Esophagus (tissue), 2 donors: ENCODE measurements at regions not wholly inside any gene's neighbourhood (a gene's known extent, or its start where the extent isn't known, plus 50 kb on each side); places are given as distances from the start of the nearest gene placed in this dataset.

Experiments used
- H3K27ac ChIP-seq, 2 donors: one replicate each; pipeline ENCODE4 v1.5.1; 2013; ENCODE audit warnings: low read depth in 2 of 2, mild to moderate bottlenecking in 2 of 2, inconsistent platforms in 1 of 2, low read length in 1 of 2, moderate library complexity in 1 of 2
- H3K27me3 ChIP-seq, 2 donors: one replicate each; pipeline ENCODE4 v1.6.1; 2013; ENCODE audit warnings: low read length in 2 of 2, control low read depth in 1 of 2, mild to moderate bottlenecking in 1 of 2; ENCODE audit not compliant: insufficient read depth in 2 of 2, control insufficient read depth in 1 of 2
- H3K36me3 ChIP-seq, 2 donors: one replicate each; pipeline ENCODE4 v1.6.1; 2013; ENCODE audit warnings: low read length in 1 of 2; ENCODE audit not compliant: control insufficient read depth in 2 of 2, insufficient read depth in 2 of 2
- H3K4me1 ChIP-seq, 2 donors: one replicate each; pipeline ENCODE4 v1.6.1; 2013; ENCODE audit warnings: low read length in 1 of 2; ENCODE audit not compliant: control insufficient read depth in 2 of 2, insufficient read depth in 2 of 2
- H3K4me3 ChIP-seq, 2 donors: one replicate each; pipeline ENCODE4 v1.5.1; 2013; ENCODE audit warnings: low read length in 2 of 2, mild to moderate bottlenecking in 2 of 2, low read depth in 1 of 2, moderate library complexity in 1 of 2
- H3K9me3 ChIP-seq, 2 donors: one replicate each; pipeline ENCODE4 v1.6.1; 2013; ENCODE audit warnings: mild to moderate bottlenecking in 2 of 2, low read depth in 1 of 2, low read length in 1 of 2, moderate library complexity in 1 of 2; ENCODE audit not compliant: control insufficient read depth in 2 of 2, insufficient read depth in 1 of 2
- WGBS, 2 donors: extraction: QIAGEN DNeasy Blood & Tissue Kit; methylation state at CpG; one replicate each; pipeline ENCODE4 v1.1.7; 2013; 5-methylcytosine and 5-hydroxymethylcytosine counted together
- donor health status: healthy with polysubstance abuse.
- donor health status: Bipolar disorder and iron deficiency.

DNA sequence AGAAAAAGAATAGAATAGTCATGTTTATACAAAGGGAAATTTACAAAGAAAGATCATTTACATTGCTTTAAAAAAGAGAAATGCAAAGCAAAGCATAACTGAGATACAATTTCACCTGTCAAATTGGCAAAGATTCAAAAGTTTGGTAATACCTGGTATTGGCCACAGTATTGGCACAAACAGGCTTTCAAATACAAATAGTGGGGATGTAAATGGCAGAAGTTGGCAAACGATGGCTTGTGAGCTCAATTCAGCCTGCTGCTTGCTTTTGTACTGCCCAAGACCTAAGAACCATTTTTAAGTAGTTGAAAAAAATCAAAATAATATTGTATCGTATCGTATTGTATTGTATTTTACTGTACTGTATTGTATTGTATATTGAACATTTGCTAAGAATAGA lies 194.5 kb upstream of the JAG1 start:
- H3K27ac ChIP-seq: no peak overlapping the region
- 81 to 93% methylated on average over 3 of the region's 3 CpGs for WGBS, 2 donors
- H3K27me3 ChIP-seq: no peaks in the 10 kb centered on the region
- H3K4me3 ChIP-seq: no peak overlapping the region
- peaks cover 0 to 7% of the 10 kb centered on the region in 2 donors for H3K4me1 ChIP-seq
- H3K9me3 ChIP-seq: no peaks in the 10 kb centered on the region
- H3K36me3 ChIP-seq: no peaks in the 10 kb centered on the region

DNA sequence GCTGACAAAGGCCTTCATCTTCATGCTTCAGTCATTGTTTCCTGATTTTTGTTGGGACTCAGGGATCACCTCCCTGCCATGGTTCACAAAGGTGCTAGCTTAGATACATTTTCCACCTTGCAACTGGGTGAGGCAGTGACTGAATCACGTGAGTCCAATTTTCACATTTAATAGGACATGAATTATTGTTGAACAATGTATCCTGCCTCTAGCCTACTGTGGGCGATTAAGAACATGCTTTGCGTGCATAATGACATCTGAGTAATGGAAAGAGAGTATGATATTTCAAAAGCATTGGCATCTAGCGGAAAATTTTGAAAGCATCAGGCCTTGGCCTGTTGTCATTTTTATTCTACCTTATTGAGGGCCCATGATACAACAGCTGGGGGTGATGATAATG lies 199.2 kb upstream of the JAG1 start:
- H3K4me1 ChIP-seq: peaks cover 0 to 3% of the 10 kb centered on the region in 2 donors
- no peaks in the 10 kb centered on the region for H3K27me3 ChIP-seq
- no peaks in the 10 kb centered on the region for H3K9me3 ChIP-seq
- H3K4me3 ChIP-seq: no peak overlapping the region
- 58 to 67% methylated on average over 4 of the region's 4 CpGs for WGBS, 2 donors
- no peak overlapping the region for H3K27ac ChIP-seq
- H3K36me3 ChIP-seq: no peaks in the 10 kb centered on the region

- Histone ChIP-seq H3K27me3 (no peaks in the 10 kb centered on the region), H3K27ac (no peak overlapping the region), H3K4me1 (peaks cover 0 to 3% of the 10 kb centered on the region in 2 donors), H3K9me3 (no peaks in the 10 kb centered on the region), H3K4me3 (no peak overlapping the region), H3K36me3 (no peaks in the 10 kb centered on the region)
- 76 to 97% methylated on average over 2 of the region's 2 CpGs for WGBS, 2 donors
Measured at GRCh38 chr20:10875653-10876052, 201.9 kb upstream of the JAG1 start.

- Histone ChIP-seq H3K4me1 (peaks cover 0 to 3% of the 10 kb centered on the region in 2 donors), H3K9me3 (no peaks in the 10 kb centered on the region), H3K27ac (no peak overlapping the region), H3K27me3 (no peaks in the 10 kb centered on the region), H3K36me3 (no peaks in the 10 kb centered on the region), H3K4me3 (no peak overlapping the region)
- WGBS, 2 donors: 29 to 47% methylated on average over 1 of the region's 1 CpG
Measured at GRCh38 chr20:10876558-10876957, 202.8 kb upstream of the JAG1 start.

- Histone ChIP-seq H3K27ac (peak overlapping the region; percentile 15 to 38), H3K4me1 (peaks cover 0 to 3% of the 10 kb centered on the region in 2 donors), H3K4me3 (no peak overlapping the region), H3K36me3 (no peaks in the 10 kb centered on the region), H3K9me3 (no peaks in the 10 kb centered on the region), H3K27me3 (no peaks in the 10 kb centered on the region)
- WGBS, 2 donors: 72 to 73% methylated on average over 3 of the region's 3 CpGs
Measured at GRCh38 chr20:10877342-10877741, 203.5 kb upstream of the JAG1 start.

- Histone ChIP-seq H3K4me3 (no peak overlapping the region), H3K4me1 (no peaks in the 10 kb centered on the region), H3K9me3 (no peaks in the 10 kb centered on the region), H3K36me3 (no peaks in the 10 kb centered on the region), H3K27ac (no peak overlapping the region), H3K27me3 (no peaks in the 10 kb centered on the region)
- 82 to 91% methylated on average over 3 of the region's 3 CpGs for WGBS, 2 donors
Measured at GRCh38 chr20:10883166-10883565, 209.4 kb upstream of the JAG1 start.

DNA sequence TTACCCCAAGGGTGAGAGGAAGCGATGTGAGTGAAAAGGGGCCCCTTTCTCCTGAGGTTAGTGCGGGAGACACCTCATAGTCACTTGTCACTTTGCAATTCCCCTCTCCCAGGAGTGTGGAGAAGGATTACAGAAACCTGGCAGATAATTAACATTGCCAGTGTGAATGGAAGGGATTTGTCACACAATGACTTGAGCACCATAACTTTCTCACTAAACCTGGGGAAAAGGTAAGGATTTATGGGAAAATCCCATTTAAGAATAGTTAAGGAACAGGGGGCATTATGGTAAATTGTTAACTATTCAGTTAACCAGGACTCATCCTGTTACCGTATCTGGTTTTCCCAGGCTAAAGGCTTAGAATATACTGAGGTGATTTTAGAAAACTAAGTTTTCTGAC lies 219.5 kb upstream of the JAG1 start:
- H3K9me3 ChIP-seq: no peaks in the 10 kb centered on the region
- no peaks in the 10 kb centered on the region for H3K27me3 ChIP-seq
- H3K27ac ChIP-seq: no peak overlapping the region
- no peaks in the 10 kb centered on the region for H3K4me1 ChIP-seq
- WGBS, 2 donors: 96 to 97% methylated on average over 3 of the region's 3 CpGs
- H3K4me3 ChIP-seq: no peak overlapping the region
- no peaks in the 10 kb centered on the region for H3K36me3 ChIP-seq

DNA sequence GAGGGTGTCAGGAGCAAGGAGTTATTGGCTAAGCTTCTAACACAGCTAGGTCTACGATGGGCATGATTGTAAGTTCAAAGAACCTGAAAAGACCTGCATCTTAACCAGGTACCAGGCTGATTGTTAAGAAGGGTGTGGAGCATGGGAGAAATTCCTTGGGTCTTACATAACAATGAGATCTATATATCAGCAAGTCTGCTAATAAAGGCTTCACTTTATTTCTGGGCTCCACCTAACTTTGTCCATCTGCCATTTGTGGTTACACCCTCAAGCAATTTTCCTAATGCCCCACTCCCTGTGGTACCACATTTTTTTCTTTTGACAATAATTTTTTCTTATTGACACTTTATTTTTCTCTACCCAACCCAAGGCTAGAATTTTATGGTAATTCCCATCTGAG lies 223.5 kb upstream of the JAG1 start:
- no peaks in the 10 kb centered on the region for H3K27me3 ChIP-seq
- 45 to 57% methylated on average over 1 of the region's 1 CpG for WGBS, 2 donors
- H3K9me3 ChIP-seq: no peaks in the 10 kb centered on the region
- no peaks in the 10 kb centered on the region for H3K36me3 ChIP-seq
- H3K27ac ChIP-seq: no peak overlapping the region
- H3K4me1 ChIP-seq: no peaks in the 10 kb centered on the region
- no peak overlapping the region for H3K4me3 ChIP-seq

- no peaks in the 10 kb centered on the region for H3K4me1 ChIP-seq
- H3K27me3 ChIP-seq: no peaks in the 10 kb centered on the region
- no peak overlapping the region for H3K4me3 ChIP-seq
- WGBS, 2 donors: 72 to 78% methylated on average over 1 of the region's 1 CpG
- no peaks in the 10 kb centered on the region for H3K9me3 ChIP-seq
- H3K36me3 ChIP-seq: no peaks in the 10 kb centered on the region
- H3K27ac ChIP-seq: no peak overlapping the region
Measured at GRCh38 chr20:10898552-10898951, 224.8 kb upstream of the JAG1 start.

DNA sequence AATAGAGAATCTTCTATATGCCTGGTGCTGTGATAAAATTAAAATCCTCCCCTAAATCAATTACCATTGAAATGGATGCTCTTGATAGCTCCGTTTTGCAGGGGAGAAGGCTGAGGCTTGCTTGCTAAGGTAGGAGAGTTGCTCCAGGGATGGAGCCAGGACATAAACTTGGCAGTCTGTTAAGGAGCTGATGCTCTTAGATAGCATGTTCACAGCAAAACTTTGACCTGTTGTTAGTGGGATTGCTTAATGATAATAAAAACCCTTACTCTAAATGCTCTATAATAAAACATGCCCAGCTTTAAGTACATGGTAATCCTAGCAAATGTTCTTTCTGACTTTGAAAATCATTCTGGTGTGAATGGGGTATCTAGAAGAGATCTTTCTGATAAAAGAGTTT lies 228.4 kb upstream of the JAG1 start:
- no peak overlapping the region for H3K4me3 ChIP-seq
- no peaks in the 10 kb centered on the region for H3K27me3 ChIP-seq
- no peaks in the 10 kb centered on the region for H3K9me3 ChIP-seq
- no peaks in the 10 kb centered on the region for H3K4me1 ChIP-seq
- H3K36me3 ChIP-seq: no peaks in the 10 kb centered on the region
- WGBS, 2 donors: 64 to 70% methylated on average over 1 of the region's 1 CpG
- no peak overlapping the region for H3K27ac ChIP-seq
